ENCODE measurements at regions not wholly inside any gene's neighbourhood (a gene's known extent, or its start where the extent isn't known, plus 50 kb on each side); places are given as distances from the start of the nearest gene placed in this dataset.

DNA sequence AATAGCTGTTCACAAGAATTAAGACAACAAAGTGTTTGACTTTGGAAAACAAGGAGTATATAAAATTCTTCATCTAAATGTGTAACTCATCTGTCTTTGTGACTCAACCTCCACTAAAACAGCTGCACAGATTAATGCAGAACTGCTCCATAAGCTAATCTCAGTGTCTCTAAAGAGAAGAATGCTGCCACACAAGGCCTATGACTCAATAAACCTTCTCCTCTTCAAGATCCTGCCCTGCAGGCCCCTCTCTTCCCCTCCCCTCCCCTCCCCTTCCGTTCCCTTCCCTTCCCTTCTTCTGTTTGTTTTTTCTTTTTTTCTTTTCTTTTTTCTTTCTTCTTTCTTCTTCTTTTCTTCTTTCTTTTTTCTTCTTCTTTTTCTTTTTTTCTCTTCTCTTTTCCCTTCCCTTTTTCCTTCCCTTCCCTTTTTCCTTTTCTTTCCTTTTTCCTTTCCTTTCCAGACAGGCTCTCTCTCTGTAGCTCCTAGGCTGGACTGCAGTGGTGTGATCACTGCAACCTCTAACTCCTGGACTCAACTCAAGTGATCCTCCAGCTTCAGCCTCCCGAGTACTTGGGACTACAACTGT, 1052.8 kb downstream of the BRINP3 start:
- TF ChIP-seq, protein P1, sequence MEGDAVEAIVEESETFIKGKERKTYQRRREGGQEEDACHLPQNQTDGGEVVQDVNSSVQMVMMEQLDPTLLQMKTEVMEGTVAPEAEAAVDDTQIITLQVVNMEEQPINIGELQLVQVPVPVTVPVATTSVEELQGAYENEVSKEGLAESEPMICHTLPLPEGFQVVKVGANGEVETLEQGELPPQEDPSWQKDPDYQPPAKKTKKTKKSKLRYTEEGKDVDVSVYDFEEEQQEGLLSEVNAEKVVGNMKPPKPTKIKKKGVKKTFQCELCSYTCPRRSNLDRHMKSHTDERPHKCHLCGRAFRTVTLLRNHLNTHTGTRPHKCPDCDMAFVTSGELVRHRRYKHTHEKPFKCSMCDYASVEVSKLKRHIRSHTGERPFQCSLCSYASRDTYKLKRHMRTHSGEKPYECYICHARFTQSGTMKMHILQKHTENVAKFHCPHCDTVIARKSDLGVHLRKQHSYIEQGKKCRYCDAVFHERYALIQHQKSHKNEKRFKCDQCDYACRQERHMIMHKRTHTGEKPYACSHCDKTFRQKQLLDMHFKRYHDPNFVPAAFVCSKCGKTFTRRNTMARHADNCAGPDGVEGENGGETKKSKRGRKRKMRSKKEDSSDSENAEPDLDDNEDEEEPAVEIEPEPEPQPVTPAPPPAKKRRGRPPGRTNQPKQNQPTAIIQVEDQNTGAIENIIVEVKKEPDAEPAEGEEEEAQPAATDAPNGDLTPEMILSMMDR (IDR thresholded peaks at IDR 0.05; ENCODE audit: borderline replicate concordance, extremely low read depth, low read length, poor library complexity, severe bottlenecking), result no peak
- no peak for TF ChIP-seq EZH2 (IDR thresholded peaks at IDR 0.05; ENCODE audit: borderline replicate concordance, low read depth, low read length, severe bottlenecking)
